C4-2B (cell line): ENCODE measurements at regions not wholly inside any gene's neighbourhood (a gene's known extent, or its start where the extent isn't known, plus 50 kb on each side); places are given as distances from the start of the nearest gene placed in this dataset.
"Not testable (repeated sequence)": the region's sequence is repeated elsewhere in the genome, so short reads cannot be mapped to it uniquely, and the experiment has no call there.

ENCODE experiments used
- H3K27ac ChIP-seq: fragments of 450-650 bp; 2 replicates; pipeline ENCODE4 v1.5.1; 2017
- CTCF ChIP-seq: fragments of 450-650 bp; conservative IDR thresholded peaks from 2 replicates; pipeline ENCODE4 v1.5.1; 2017; ENCODE audit warnings: mild to moderate bottlenecking
- ZFX ChIP-seq: fragments of 450-650 bp; IDR thresholded peaks from 2 replicates; pipeline ENCODE4 v1.6.1; 2017

- H3K27ac ChIP-seq = no peak overlapping the region
- TF ChIP-seq CTCF (no peak), ZFX (no peak)
These were observed 236.4 kb downstream of the TFEC start for GRCh38 chr7:115793958-115794702.

GRCh38 chr7:115789901-115790300, 240.7 kb downstream of the TFEC start:
- TF ChIP-seq ZFX = no peak
- no peak for TF ChIP-seq CTCF

GRCh38 chr7:115789473-115789872, 241.1 kb downstream of the TFEC start:
- not testable (repeated sequence) for H3K27ac ChIP-seq

More at GRCh38 chr7:115789901-115790300, 240.7 kb downstream of the TFEC start:
- H3K27ac ChIP-seq = no peak overlapping the region

- TF ChIP-seq CTCF (no peak), ZFX (no peak)
- H3K27ac ChIP-seq = no peak overlapping the region
These were observed 247.7 kb downstream of the TFEC start for GRCh38 chr7:115782696-115783490.

GRCh38 chr7:115779561-115779960, 251.0 kb downstream of the TFEC start:
- TF ChIP-seq ZFX (no peak), CTCF (no peak)

GRCh38 chr7:115775981-115776380, 254.6 kb downstream of the TFEC start:
- TF ChIP-seq ZFX (no peak), CTCF (no peak)
- H3K27ac ChIP-seq = no peak overlapping the region

More at GRCh38 chr7:115779561-115779960, 251.0 kb downstream of the TFEC start:
- no peak overlapping the region for H3K27ac ChIP-seq

- TF ChIP-seq ZFX (no peak), CTCF (no peak)
These were observed 267.2 kb downstream of the TFEC start for GRCh38 chr7:115763347-115763746.

More at GRCh38 chr7:115763347-115763746, 267.2 kb downstream of the TFEC start:
- no peak overlapping the region for H3K27ac ChIP-seq
